HG03045 (cell line): ENCODE measurements at regions not wholly inside any gene's neighbourhood (a gene's known extent, or its start where the extent isn't known, plus 50 kb on each side); places are given as distances from the start of the nearest gene placed in this dataset.
"Not testable (repeated sequence)": the region's sequence is repeated elsewhere in the genome, so short reads cannot be mapped to it uniquely, and the experiment has no call there.

Source experiments
- ATAC-seq: cut with Tn5 transposase; IDR thresholded peaks from one replicate; pipeline ENCODE4 v1.9.1; 2021; ENCODE audit warnings: mild to moderate bottlenecking, moderate library complexity; ENCODE audit not compliant: unreplicated experiment

GRCh38 chr6:14216946-14217684 is 99.5 kb downstream of the CD83 start:
- no peak for ATAC-seq

GRCh38 chr6:14217728-14218518 is 100.4 kb downstream of the CD83 start:
- no peak for ATAC-seq

GRCh38 chr6:14218519-14218800 is 100.9 kb downstream of the CD83 start:
- ATAC-seq = no peak

GRCh38 chr6:14221564-14222279 is 104.2 kb downstream of the CD83 start:
- no peak for ATAC-seq

- ATAC-seq = no peak
Observed at GRCh38 chr6:14222956-14223355, 105.4 kb downstream of the CD83 start.

- ATAC-seq = no peak
Observed at GRCh38 chr6:14224359-14225103, 107.0 kb downstream of the CD83 start.

- no peak for ATAC-seq
Observed at GRCh38 chr6:14226051-14226660, 108.6 kb downstream of the CD83 start.

- ATAC-seq = no peak
Observed at GRCh38 chr6:14228571-14228970, 111.0 kb downstream of the CD83 start.

GRCh38 chr6:14231071-14231483 is 113.5 kb downstream of the CD83 start:
- ATAC-seq = no peak

- no peak for ATAC-seq
Observed at GRCh38 chr6:14231501-14232280, 114.1 kb downstream of the CD83 start.

- no peak for ATAC-seq
Observed at GRCh38 chr6:14232889-14233288, 115.3 kb downstream of the CD83 start.

GRCh38 chr6:14235653-14236356 is 118.2 kb downstream of the CD83 start:
- no peak for ATAC-seq

- ATAC-seq = no peak
Observed at GRCh38 chr6:14239097-14239496, 121.5 kb downstream of the CD83 start.

GRCh38 chr6:14240411-14241166 is 123.0 kb downstream of the CD83 start:
- ATAC-seq = no peak

- ATAC-seq = no peak
Observed at GRCh38 chr6:14241255-14242070, 123.9 kb downstream of the CD83 start.

- not testable (repeated sequence) for ATAC-seq
Observed at GRCh38 chr6:14242912-14243311, 125.3 kb downstream of the CD83 start.

- ATAC-seq = no peak
Observed at GRCh38 chr6:14243597-14243996, 126.0 kb downstream of the CD83 start.

- ATAC-seq = no peak
Observed at GRCh38 chr6:14246876-14247275, 129.3 kb downstream of the CD83 start.
